Small intestine (tissue), 7 donors: ENCODE measurements at regions not wholly inside any gene's neighbourhood (a gene's known extent, or its start where the extent isn't known, plus 50 kb on each side); places are given as distances from the start of the nearest gene placed in this dataset.

Experiments
- DNase-seq, 2 donors: peaks; one replicate each; pipeline versions ENCODE4 v3.0.0 to v3.0.0-alpha.2; 2013
- FAIRE-seq: peaks from 2 replicates; lab custom pipeline; 2012; peaks lifted over from hg19 to GRCh38; lab: Jason Lieb, UNC
- H3K27ac ChIP-seq, 3 donors: one replicate each; pipeline ENCODE4 v1.5.1; 2013; ENCODE audit warnings: low read length in 2 of 3, mild to moderate bottlenecking in 2 of 3, control low read depth in 1 of 3, inconsistent platforms in 1 of 3, low read depth in 1 of 3, moderate library complexity in 1 of 3
- H3K27me3 ChIP-seq, 3 donors: one replicate each; pipeline ENCODE4 v1.6.1; 2013; ENCODE audit warnings: low read length in 3 of 3, inconsistent platforms in 1 of 3; ENCODE audit not compliant: control insufficient read depth in 3 of 3, insufficient read depth in 3 of 3
- H3K36me3 ChIP-seq, 3 donors: one replicate each; pipeline ENCODE4 v1.6.1; 2013; ENCODE audit warnings: low read length in 3 of 3, inconsistent platforms in 1 of 3, low read depth in 1 of 3, mild to moderate bottlenecking in 1 of 3, moderate library complexity in 1 of 3; ENCODE audit not compliant: control insufficient read depth in 3 of 3, insufficient read depth in 2 of 3
- H3K4me1 ChIP-seq, 3 donors: one replicate each; pipeline ENCODE4 v1.6.1; 2013; ENCODE audit warnings: low read length in 2 of 3, inconsistent platforms in 1 of 3, low read depth in 1 of 3, mild to moderate bottlenecking in 1 of 3, moderate library complexity in 1 of 3; ENCODE audit not compliant: control insufficient read depth in 3 of 3, insufficient read depth in 2 of 3
- H3K4me3 ChIP-seq, 3 donors: one replicate each; pipeline ENCODE4 v1.5.1; 2013; ENCODE audit warnings: low read length in 3 of 3, control low read depth in 1 of 3, inconsistent platforms in 1 of 3, low read depth in 1 of 3, mild to moderate bottlenecking in 1 of 3, moderate library complexity in 1 of 3
- H3K9me3 ChIP-seq, 2 donors: one replicate each; pipeline ENCODE4 v1.6.1; 2013; ENCODE audit warnings: low read depth in 1 of 2, low read length in 1 of 2; ENCODE audit not compliant: control insufficient read depth in 2 of 2, insufficient read depth in 1 of 2
- WGBS, 3 donors: extraction: QIAGEN DNeasy Blood & Tissue Kit; methylation state at CpG; one replicate each; pipeline ENCODE4 v1.1.7; 2013; 5-methylcytosine and 5-hydroxymethylcytosine counted together
- donor health status: healthy with polysubstance abuse.
- donor health status: control.
- donor health status: control.
- donor health status: Bipolar disorder and iron deficiency.
- donor health status: healthy.

DNA sequence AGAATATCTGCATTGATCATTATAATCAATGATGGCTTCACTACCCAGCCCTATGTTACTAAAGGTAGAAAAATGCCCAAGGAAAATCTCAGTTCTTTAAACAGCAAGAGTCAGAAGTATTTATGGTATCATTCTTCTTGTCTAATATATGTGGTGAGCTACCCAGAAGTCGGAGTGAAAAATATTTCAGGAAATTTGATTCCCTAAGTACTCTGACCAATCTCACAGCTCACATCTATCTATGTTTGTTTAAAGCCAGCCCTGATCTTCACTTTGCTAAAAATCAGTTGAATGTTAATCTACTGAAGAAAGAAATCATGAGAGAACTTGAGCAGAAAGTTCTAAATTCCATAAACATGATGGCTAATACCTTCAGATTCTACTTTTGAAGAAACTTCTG is 522.9 kb upstream of the SLIT2 start:
- DNase-seq (no peak), FAIRE-seq (no peak)
- WGBS, 3 donors = 53 to 66% (median 61%) methylated on average over 1 of the region's 1 CpG
- Histone ChIP-seq H3K27ac (no peak overlapping the region), H3K4me1 (no peaks in the 10 kb centered on the region), H3K4me3 (no peak overlapping the region), H3K36me3 (no peaks in the 10 kb centered on the region), H3K9me3 (no peaks in the 10 kb centered on the region), H3K27me3 (no peaks in the 10 kb centered on the region)

DNA sequence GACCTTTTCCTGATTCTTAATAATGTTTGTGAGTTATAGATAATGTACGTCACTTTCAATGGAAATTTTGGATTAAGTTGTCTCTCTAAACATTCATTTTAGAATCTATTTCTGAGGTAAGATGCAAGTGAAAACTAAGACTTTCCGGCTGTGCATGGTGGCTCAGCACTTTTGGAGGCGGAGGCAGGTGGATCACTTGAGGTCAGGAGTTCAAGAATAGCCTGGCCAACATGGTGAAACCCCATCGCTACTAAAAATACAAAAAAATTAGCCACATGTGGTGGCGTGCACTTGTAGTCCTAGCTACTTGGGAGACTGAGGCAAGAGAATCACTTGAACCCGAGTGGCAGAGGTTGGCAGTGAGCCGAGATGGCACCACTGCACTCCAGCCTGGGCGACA is 524.6 kb upstream of the SLIT2 start:
- Histone ChIP-seq H3K9me3 (no peaks in the 10 kb centered on the region), H3K4me1 (no peaks in the 10 kb centered on the region), H3K36me3 (no peaks in the 10 kb centered on the region), H3K27ac (no peak overlapping the region), H3K27me3 (no peaks in the 10 kb centered on the region), H3K4me3 (no peak overlapping the region)
- FAIRE-seq = no peak
- DNase-seq = no peak
- WGBS, 3 donors = 82 to 93% (median 89%) methylated on average over 8 of the region's 8 CpGs

- DNase-seq = no peak
- 88 to 90% (median 89%) methylated on average over 3 of the region's 3 CpGs for WGBS, 3 donors
- FAIRE-seq = no peak
- Histone ChIP-seq H3K4me3 (no peak overlapping the region), H3K4me1 (no peaks in the 10 kb centered on the region), H3K27ac (no peak overlapping the region), H3K36me3 (no peaks in the 10 kb centered on the region), H3K27me3 (no peaks in the 10 kb centered on the region), H3K9me3 (no peaks in the 10 kb centered on the region)
These were observed 526.6 kb upstream of the SLIT2 start for GRCh38 chr4:19725130-19725529.

DNA sequence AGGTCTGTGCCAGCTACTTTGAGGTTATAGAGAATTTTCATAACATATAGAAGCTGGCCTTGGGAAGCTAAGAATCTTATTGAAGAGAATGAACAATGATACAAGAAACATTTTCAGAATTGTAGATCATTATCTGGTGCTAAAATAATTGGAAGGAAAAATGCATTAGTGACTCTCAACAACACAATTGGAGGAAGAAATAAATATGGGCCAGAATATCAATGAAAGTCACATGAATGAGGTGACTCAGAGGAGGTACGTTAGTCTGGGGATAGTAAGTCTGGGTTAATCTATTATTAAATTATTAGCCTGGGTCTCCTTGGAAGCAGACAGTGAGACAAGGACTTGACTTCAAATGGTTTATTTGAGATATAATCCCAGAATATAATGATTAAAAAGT is 529.3 kb upstream of the SLIT2 start:
- FAIRE-seq = no peak
- 24 to 43% (median 25%) methylated on average over 1 of the region's 1 CpG for WGBS, 3 donors
- H3K36me3 ChIP-seq = no peaks in the 10 kb centered on the region
- no peaks in the 10 kb centered on the region for H3K9me3 ChIP-seq
- no peak for DNase-seq
- H3K4me3 ChIP-seq = no peak overlapping the region
- no peaks in the 10 kb centered on the region for H3K4me1 ChIP-seq
- no peak overlapping the region for H3K27ac ChIP-seq
- H3K27me3 ChIP-seq = no peaks in the 10 kb centered on the region

DNA sequence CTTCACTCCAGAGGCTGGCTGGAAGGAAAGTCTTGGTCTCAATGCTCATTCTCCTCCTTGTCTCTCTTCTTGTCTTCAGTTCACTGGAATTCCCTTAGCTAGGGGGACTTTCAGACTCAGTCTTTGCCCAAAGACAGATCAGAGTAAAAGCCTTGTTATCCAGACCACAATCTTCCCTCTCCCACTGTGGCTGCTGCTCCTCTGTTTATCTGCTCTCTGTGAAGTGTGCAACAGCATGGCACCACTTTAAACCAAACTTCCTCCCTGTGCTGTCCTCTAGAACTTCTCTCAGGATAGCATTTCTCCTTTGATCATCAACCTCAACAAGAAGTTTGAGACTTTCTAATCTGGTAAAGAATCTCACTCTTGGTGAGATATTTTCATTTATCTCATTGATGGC is 530.1 kb upstream of the SLIT2 start:
- H3K36me3 ChIP-seq = no peaks in the 10 kb centered on the region
- H3K9me3 ChIP-seq = no peaks in the 10 kb centered on the region
- H3K4me3 ChIP-seq = no peak overlapping the region
- H3K4me1 ChIP-seq = no peaks in the 10 kb centered on the region
- no peak for FAIRE-seq
- H3K27me3 ChIP-seq = no peaks in the 10 kb centered on the region
- no peak overlapping the region for H3K27ac ChIP-seq
- no peak for DNase-seq

- no peak for FAIRE-seq
These were observed 531.1 kb upstream of the SLIT2 start for GRCh38 chr4:19720610-19721009.

DNA sequence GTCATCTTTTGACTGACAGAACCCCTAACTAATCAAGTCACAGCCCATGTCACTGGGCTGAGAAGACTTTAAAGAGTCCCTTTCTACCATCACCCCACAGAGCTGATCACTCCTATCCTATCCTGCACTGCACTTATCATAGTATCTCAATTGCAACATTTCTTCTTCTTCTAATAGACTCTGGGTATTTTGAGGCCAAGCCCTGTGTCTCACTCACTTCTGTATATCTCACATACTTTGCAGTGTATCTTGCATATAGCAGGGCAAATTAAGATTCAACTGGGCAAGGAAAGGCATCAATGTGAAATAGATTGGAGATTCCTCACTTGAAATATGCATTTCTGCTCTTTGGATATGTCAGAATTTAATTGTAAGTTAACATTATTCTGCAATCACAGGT is 531.5 kb upstream of the SLIT2 start:
- DNase-seq (no peak), FAIRE-seq (no peak)
- H3K4me3 ChIP-seq = no peak overlapping the region
- H3K4me1 ChIP-seq = no peaks in the 10 kb centered on the region
- H3K27me3 ChIP-seq = no peaks in the 10 kb centered on the region
- H3K27ac ChIP-seq = no peak overlapping the region
- no peaks in the 10 kb centered on the region for H3K36me3 ChIP-seq
- H3K9me3 ChIP-seq = no peaks in the 10 kb centered on the region

More at GRCh38 chr4:19720610-19721009, 531.1 kb upstream of the SLIT2 start:
- Histone ChIP-seq H3K27ac (no peak overlapping the region), H3K9me3 (no peaks in the 10 kb centered on the region), H3K4me3 (no peak overlapping the region), H3K27me3 (no peaks in the 10 kb centered on the region), H3K4me1 (no peaks in the 10 kb centered on the region), H3K36me3 (no peaks in the 10 kb centered on the region)
- WGBS, 3 donors = 68 to 82% (median 75%) methylated on average over 1 of the region's 1 CpG
- no peak for DNase-seq

DNA sequence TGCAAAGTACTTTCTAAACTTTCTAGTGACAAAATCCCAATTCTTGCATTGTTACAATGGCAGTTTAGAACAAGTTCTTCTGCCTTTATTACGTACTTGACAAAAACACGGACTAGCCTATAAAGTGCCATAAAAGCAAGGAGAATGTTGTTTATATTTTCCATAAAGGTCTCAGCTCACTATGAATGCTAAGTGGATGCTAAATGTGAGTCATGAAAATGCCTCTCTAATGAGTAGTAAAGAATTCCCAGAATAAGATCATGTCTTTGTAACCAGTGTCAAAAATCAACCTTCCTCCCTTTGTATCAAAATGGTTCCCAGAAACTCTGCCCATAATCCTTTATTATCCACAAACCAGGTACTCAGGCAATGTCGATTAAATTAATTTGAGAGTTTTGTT is 539.8 kb upstream of the SLIT2 start:
- H3K27ac ChIP-seq = no peak overlapping the region
- no peaks in the 10 kb centered on the region for H3K27me3 ChIP-seq
- no peaks in the 10 kb centered on the region for H3K9me3 ChIP-seq
- no peaks in the 10 kb centered on the region for H3K36me3 ChIP-seq
- 81 to 89% (median 83%) methylated on average over 3 of the region's 3 CpGs for WGBS, 3 donors
- no peak overlapping the region for H3K4me3 ChIP-seq
- DNase-seq (no peak), FAIRE-seq (no peak)
- H3K4me1 ChIP-seq = no peaks in the 10 kb centered on the region

DNA sequence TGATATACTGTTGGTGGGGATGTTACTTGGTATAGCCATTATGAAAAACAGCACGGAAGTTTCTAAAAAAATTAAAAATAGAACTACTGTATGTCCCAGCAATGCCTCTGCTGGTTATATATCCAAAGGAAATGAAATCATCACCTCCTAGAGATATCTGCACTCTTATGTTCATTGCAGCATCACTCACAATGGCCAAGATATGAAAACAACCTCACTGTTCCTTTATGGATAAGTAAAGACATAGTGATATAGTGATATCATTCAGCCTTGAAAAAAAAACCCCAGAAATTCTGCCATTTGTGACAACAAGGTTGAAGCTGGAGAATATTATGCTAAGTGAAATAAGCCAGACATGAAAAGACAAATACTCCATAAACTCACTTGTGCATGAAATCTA is 543.8 kb upstream of the SLIT2 start:
- H3K27ac ChIP-seq = no peak overlapping the region
- H3K4me3 ChIP-seq = no peak overlapping the region
- WGBS, 3 donors = 79 to 95% (median 88%) methylated on average over 1 of the region's 1 CpG
- H3K9me3 ChIP-seq = no peaks in the 10 kb centered on the region
- H3K4me1 ChIP-seq = no peaks in the 10 kb centered on the region
- DNase-seq = no peak
- H3K27me3 ChIP-seq = no peaks in the 10 kb centered on the region
- FAIRE-seq = no peak
- no peaks in the 10 kb centered on the region for H3K36me3 ChIP-seq
